Loucy (cell line): ENCODE measurements at regions not wholly inside any gene's neighbourhood (a gene's known extent, or its start where the extent isn't known, plus 50 kb on each side); places are given as distances from the start of the nearest gene placed in this dataset.

Source experiments
- H2AFZ ChIP-seq: fragments of 200-600 bp; sonication (generic); 2 replicates; pipeline ENCODE4 v1.6.0; 2016; ENCODE audit warnings: antibody characterized with exemption, mild to moderate bottlenecking, low read length, moderate library complexity
- H3F3A ChIP-seq: fragments of 200-600 bp; 2 replicates; pipeline ENCODE4 v1.6.0; 2016; ENCODE audit warnings: antibody characterized with exemption, low read depth, mild to moderate bottlenecking
- H3K27me3 ChIP-seq: fragments of 200-600 bp; sonication (generic); 2 replicates; pipeline ENCODE4 v1.6.1; 2014; ENCODE audit warnings: low read length, mild to moderate bottlenecking; ENCODE audit not compliant: insufficient read depth, poor library complexity, severe bottlenecking
- H3K36me3 ChIP-seq: fragments of 200-600 bp; sonication (generic); 2 replicates; pipeline ENCODE4 v1.6.1; 2016; ENCODE audit warnings: low read length; ENCODE audit not compliant: insufficient read depth
- H3K4me1 ChIP-seq: fragments of 200-600 bp; sonication (generic); 2 replicates; pipeline ENCODE4 v1.5.1; 2014; ENCODE audit warnings: low read length, mild to moderate bottlenecking; ENCODE audit not compliant: insufficient read depth, poor library complexity, severe bottlenecking
- H3K4me2 ChIP-seq: fragments of 200-600 bp; sonication (generic); 2 replicates; pipeline ENCODE4 v1.6.0; 2014; ENCODE audit warnings: antibody characterized with exemption, low read length, low read depth, mild to moderate bottlenecking; ENCODE audit not compliant: poor library complexity, severe bottlenecking
- H3K4me3 ChIP-seq: fragments of 200-600 bp; sonication (generic); 2 replicates; pipeline ENCODE4 v1.5.1; 2014; ENCODE audit warnings: low read length, mild to moderate bottlenecking, mixed read lengths; ENCODE audit not compliant: poor library complexity, severe bottlenecking
- H3K79me2 ChIP-seq: fragments of 200-600 bp; sonication (generic); 2 replicates; pipeline ENCODE4 v1.6.1; 2014; ENCODE audit warnings: low read length; ENCODE audit not compliant: insufficient read depth
- H3K9ac ChIP-seq: fragments of 200-600 bp; sonication (generic); 2 replicates; pipeline ENCODE4 v1.6.0; 2014; ENCODE audit warnings: mild to moderate bottlenecking, low read depth, low read length, moderate library complexity; ENCODE audit not compliant: poor library complexity, severe bottlenecking
- H3K9me2 ChIP-seq: fragments of 200-600 bp; sonication (generic); replicated peaks from 2 replicates; pipeline ENCODE4 v1.6.1; 2016; ENCODE audit warnings: low read depth, low read length, mixed read lengths
- H3K9me3 ChIP-seq: fragments of 200-600 bp; sonication (generic); 2 replicates; pipeline ENCODE4 v1.6.1; 2014; ENCODE audit warnings: mild to moderate bottlenecking, antibody characterized with exemption, low read length, low read depth; ENCODE audit not compliant: insufficient read depth
- H4K20me1 ChIP-seq: fragments of 200-600 bp; sonication (generic); 2 replicates; pipeline ENCODE4 v1.6.0; 2014; ENCODE audit warnings: antibody characterized with exemption, low read length, mild to moderate bottlenecking; ENCODE audit not compliant: insufficient read depth, poor library complexity, severe bottlenecking
- CTCF ChIP-seq: fragments of 200-600 bp; sonication (generic); conservative IDR thresholded peaks from 2 replicates; pipeline ENCODE4 v1.5.1; 2014; ENCODE audit warnings: mild to moderate bottlenecking, antibody characterized with exemption, low read length
- EZH2phosphoT487 ChIP-seq: fragments of 200-600 bp; IDR thresholded peaks from 2 replicates; pipeline ENCODE4 v1.6.1; 2018; ENCODE audit warnings: antibody characterized with exemption, mild to moderate bottlenecking, moderate library complexity, borderline replicate concordance

- Histone ChIP-seq H3K9me3 (no peaks in the 10 kb centered on the region), H4K20me1 (no peaks in the 10 kb centered on the region), H3K79me2 (no peaks in the 10 kb centered on the region), H3K36me3 (no peaks in the 10 kb centered on the region), H3K9me2 (no peaks in the 10 kb centered on the region), H3K4me1 (peaks cover 24% of the 10 kb centered on the region), H3K4me2 (no peak overlapping the region), H3K4me3 (no peak overlapping the region), H3K27me3 (no peaks in the 10 kb centered on the region), H2AFZ (no peak overlapping the region), H3K9ac (peak overlapping the region; percentile 38), H3F3A (no peaks in the 10 kb centered on the region)
- no peak for TF ChIP-seq CTCF
- TF ChIP-seq EZH2phosphoT487, result no peak
These were observed 190.4 kb downstream of the MN1 start for GRCh38 chr22:27610863-27611786.

- no peaks in the 10 kb centered on the region for H3K36me3 ChIP-seq
- peak overlapping the region; percentile 35 for H3K4me2 ChIP-seq
- H2AFZ ChIP-seq, result peak overlapping the region; percentile 61
- no peaks in the 10 kb centered on the region for H3K9me3 ChIP-seq
- peak overlapping the region; percentile 38 for H3K9ac ChIP-seq
- H3K79me2 ChIP-seq, result no peaks in the 10 kb centered on the region
- no peaks in the 10 kb centered on the region for H3K9me2 ChIP-seq
- no peaks in the 10 kb centered on the region for H3K27me3 ChIP-seq
- no peaks in the 10 kb centered on the region for H4K20me1 ChIP-seq
- peaks cover 24% of the 10 kb centered on the region for H3K4me1 ChIP-seq
- H3F3A ChIP-seq, result no peaks in the 10 kb centered on the region
- H3K4me3 ChIP-seq, result no peak overlapping the region
- TF ChIP-seq CTCF (peak; percentile 28; the same call in 1 of the 2 replicates), EZH2phosphoT487 (no peak)
These were observed 189.4 kb downstream of the MN1 start for GRCh38 chr22:27612115-27612514.

GRCh38 chr22:27613099-27614005, 188.2 kb downstream of the MN1 start:
- no peak overlapping the region for H3K9ac ChIP-seq
- no peaks in the 10 kb centered on the region for H3K9me2 ChIP-seq
- H3K79me2 ChIP-seq, result no peaks in the 10 kb centered on the region
- no peaks in the 10 kb centered on the region for H3F3A ChIP-seq
- no peaks in the 10 kb centered on the region for H3K9me3 ChIP-seq
- H3K4me2 ChIP-seq, result no peak overlapping the region
- no peaks in the 10 kb centered on the region for H4K20me1 ChIP-seq
- peaks cover 24% of the 10 kb centered on the region for H3K4me1 ChIP-seq
- no peak overlapping the region for H2AFZ ChIP-seq
- no peak for TF ChIP-seq CTCF
- TF ChIP-seq EZH2phosphoT487, result no peak
- no peak overlapping the region for H3K4me3 ChIP-seq
- H3K36me3 ChIP-seq, result no peaks in the 10 kb centered on the region
- H3K27me3 ChIP-seq, result no peaks in the 10 kb centered on the region
